GM18520 (cell line): ENCODE measurements at regions not wholly inside any gene's neighbourhood (a gene's known extent, or its start where the extent isn't known, plus 50 kb on each side); places are given as distances from the start of the nearest gene placed in this dataset.
"Not testable (repeated sequence)": the region's sequence is repeated elsewhere in the genome, so short reads cannot be mapped to it uniquely, and the experiment has no call there.

Experiments
- ATAC-seq: cut with Tn5 transposase; IDR thresholded peaks from one replicate; pipeline ENCODE4 v1.9.1; 2021; ENCODE audit not compliant: unreplicated experiment

DNA sequence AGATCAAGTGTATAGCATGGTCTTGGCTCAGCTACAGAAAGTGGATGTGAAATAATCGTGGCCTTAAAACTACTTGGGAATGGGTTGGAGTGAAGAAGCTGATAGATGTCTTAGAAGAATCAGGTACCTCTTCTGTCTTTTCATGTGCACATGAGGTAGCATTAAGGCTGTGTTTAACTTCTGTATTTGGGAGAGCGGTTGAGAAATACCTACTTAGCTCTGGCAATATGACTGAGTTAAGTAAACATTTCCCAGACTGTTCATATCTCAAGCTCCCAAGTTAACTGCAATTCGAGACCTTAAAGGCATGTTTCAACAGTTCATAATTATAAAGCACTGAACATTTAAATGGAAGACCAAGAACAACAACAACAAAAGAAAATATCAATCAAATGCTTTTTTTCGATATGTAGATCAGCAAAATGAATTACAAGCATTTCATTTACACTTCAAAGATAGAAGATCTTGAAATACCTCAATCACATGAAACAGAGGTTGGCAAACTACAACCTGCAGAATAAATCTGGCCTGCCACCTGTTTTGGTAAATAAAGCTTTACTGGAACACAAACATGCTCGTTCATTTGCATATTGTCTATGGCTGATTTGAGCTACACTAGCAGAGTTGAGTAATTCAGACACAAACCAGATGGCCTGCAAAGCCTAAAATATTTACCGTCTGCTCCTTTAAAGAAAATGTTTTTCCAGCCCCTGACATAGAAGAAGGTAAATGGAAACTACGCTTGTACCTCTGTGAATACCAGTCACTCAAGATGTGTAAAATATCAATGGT, 337.1 kb upstream of the GLI3 start:
- no peak for ATAC-seq

DNA sequence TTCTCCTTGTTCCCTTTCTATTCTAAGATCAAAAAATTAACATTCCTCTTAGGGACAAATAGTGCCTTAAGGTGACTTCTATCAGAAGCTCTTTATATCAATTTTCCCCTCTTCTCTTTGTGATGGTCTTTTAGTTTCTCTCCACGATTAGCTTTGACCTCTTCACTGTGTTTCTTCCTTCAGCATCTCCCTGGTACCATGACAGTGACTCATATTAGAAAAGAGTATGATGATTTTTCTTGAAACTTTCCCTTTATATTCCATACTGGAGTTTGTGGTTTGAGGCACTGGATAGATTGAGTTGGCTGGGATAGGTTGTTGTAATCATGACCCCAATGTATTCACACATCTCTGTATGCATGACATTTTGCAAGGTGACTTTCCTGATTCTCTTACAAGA, 335.6 kb upstream of the GLI3 start:
- no peak for ATAC-seq

DNA sequence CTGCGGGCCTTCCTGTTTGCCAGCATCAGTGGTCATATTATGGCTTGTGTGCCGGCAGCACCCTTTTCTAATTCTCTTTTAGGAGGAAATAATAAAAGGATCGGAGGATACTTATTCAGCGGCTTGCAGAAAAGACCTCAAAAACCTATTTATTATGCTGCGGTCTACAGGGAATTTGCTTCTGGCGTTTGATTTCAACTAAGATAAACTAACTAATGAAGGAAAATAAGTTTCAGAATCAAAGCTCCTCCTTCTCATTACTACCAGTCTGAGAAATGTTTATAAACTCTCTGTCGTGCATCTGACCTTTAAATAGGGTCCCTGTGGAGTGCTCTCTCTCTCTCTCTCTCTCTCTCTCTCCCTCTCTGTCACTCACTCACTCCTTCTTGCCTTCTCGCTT, 335.0 kb upstream of the GLI3 start:
- no peak for ATAC-seq

DNA sequence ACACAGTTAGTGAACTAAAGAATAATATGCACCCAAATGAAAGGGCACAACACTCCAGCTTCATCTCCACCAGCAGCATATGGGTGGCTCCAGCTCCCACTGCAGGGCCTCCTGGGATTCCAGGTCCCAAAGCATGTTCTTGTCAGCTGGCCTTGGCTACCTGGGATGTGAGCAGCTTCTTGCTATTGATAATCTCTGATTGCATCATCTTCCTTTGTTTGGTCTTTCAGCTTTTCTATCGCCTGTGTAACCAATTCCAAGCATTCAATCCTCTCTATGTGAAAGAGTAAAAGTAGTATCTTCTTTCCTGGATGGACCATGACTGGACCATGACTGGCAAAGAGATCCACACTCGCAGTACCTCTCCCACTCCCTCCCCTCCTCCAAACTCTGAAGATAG, 333.9 kb upstream of the GLI3 start:
- ATAC-seq: no peak

DNA sequence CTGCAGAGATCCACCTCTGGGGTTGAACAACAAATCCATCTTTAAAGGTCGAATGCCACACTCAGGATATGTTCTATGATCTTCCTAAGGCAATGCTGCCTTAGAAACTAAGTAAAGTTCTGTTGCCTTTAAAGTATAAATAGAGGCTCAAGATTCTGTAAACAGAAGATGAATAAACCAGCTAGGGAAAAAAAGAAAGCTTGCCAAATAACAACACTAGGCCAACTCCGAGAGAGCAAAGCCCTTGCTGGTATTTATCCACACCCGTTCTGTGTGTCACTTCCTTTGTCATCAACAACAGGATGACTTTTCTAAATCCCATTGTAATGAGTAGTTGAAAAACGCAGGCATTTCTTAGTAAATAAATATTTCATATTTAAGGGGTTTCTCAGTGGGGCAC, 330.0 kb upstream of the GLI3 start:
- ATAC-seq: no peak

DNA sequence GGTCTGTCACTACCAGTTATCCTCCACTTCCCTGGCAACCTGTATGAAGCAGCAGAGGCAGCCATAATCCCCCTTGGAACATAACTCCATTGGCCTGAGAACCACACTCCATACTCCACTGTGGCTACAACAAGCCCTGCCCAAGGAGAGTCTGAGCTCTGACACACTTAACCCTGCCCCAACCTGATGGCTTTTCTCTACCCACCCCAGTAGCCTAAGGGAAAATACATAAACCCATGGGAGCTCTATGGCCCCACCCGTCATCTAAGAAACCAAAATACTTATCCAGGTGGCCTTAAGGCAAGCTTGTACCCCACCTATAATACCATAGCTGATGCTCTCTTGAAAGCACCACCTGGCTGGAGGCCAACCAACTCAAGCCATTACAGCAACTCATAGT, 324.8 kb upstream of the GLI3 start:
- ATAC-seq: no peak

DNA sequence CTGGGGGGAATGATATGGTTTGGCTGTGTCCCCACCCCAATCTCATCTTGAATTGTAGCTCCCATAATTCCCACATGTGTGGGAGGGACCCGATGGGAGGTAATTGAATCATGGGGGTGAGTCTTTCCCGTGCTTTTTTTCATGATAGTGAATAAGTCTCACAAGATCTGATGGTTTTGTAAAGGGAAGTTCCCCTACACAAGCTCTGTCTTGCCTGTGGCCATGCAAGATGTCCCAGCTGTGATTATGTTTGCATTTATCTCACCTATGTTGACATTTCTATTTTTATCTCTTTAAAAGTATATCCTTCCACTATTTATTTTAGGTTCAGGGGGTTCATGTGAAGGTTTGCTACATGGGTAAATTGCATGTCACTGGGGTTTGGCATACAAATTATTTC, 323.9 kb upstream of the GLI3 start:
- no peak for ATAC-seq

DNA sequence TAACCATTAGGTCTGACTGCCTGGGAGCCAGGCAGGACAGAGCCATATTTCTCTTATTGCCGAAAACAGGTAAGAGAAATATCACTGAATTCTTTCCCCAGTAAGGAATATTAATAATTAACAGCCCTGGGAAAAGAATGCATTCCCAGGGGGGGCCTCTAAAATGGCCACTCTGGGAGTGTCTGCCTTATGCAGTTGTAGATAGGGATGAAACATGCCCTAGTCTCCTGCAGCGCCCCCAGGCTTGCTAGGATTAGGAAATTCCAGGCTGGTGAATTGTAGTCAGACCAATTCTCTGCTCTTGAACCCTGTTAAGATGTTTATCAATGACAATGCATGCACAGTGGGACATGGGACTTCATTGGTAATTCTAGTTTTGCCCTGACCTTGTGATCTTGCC, 317.9 kb upstream of the GLI3 start:
- not testable (repeated sequence) for ATAC-seq

DNA sequence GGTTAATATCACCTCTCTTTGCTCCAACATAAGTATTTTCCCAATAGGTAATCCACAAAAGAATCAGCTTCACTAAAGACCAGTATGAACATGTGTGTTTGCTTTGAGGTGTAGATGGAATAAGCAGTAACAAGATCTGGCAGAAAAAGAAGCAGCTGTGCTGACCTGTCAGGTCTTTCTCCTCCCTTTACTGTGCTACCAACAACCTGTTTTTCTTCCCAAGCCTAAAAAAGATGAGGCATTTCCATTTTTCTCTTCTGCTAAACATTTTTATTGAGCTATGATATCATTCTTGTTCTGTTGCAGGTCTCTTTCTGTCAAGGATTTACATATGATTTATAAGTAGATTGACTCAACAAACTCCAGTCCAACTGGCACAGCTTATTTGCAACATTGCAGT, 315.2 kb upstream of the GLI3 start:
- no peak for ATAC-seq

DNA sequence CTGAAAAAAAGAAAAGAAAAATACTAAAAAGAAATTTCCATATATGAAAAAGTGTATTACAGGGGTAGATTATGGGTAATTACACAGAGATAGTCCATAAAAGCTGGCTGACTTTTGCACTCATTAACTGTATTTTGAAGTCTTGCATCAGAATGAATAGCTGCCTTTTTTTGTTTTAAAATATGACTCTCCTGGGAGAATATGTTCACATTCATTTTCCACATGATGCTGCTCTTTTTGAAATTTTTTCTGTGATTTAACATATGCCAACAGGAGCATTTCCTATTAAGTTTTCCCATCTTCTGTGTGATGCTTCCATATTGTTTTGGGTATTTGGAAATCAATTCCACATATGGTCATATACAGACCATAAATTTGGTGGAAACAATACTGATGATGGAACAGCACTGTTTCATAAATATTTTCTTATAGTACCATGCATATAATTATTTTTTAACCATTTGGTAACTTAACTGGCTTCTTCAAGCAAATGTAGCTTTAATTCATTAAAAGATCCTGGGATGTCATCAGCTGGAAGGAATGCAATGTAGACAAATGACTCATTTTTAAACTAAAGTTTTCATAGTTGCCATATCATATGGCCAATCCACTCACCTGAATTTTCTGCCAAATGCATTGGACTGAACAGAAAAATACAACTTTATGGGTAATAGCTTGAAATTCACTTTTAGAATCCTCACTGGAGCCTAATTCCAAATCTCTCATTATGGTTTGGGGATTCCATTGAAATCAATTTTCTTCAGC, 313.9 kb upstream of the GLI3 start:
- ATAC-seq: no peak

DNA sequence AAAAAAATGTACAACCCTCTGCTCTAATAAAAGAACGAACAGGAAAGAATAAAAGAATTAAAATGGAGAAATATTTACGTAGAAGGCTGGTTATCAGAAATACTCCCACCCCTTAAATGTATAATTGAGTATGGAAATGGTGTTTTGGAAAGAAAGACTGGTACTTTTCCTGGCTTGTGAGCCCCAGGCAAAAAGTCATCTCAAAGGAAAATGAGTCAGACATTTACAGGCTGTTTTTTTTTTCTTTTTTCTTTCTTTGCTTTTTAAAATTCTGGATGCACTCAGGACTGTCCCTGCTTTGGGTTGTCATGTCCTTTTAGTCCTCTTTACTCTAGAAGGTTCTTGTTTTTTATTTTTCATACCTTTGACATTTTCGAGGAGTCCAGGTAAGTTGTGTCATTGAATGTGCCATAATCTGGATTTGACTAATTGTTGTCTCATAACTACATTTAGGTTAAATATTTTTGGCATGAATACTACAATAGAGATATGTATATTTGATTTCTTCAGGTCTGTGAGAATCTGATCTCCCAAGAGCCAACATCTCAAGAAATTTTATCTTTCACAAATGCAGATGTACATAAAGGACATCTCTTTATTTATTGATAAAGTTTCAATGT, 313.0 kb upstream of the GLI3 start:
- ATAC-seq: no peak

DNA sequence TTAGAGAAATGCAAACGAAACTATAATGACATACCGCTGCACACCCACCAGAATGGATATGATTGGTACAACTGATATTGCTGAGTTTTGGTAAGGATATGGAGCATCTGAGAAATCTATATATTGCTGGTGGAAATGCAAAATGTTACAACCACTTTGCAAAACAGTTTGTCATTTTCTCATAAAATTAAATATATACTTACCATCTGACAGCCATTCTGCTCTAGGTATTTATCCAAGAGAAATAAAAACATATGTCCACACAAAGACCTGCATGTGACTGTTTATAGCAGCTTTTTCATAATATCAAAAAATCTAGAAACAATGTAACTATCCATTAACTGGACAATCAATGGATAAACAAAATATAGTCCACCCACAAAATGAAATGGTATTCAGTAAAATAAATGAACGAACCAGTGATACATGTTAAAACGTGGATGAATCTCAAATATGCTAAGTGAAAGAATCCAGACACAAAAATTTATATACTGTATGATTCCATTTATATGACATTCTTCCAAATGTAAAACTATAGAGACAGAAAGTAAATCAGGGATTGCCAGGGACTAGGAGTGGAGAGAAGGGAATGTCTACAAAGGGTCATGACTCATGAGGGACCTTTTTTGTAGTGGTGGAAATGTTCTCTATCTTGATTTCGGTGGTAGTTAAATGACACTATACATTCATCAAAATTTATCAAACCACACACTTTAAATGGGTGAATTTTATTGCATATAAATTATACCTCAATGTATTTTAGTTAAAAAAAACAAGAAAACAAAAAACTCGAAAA, 312.0 kb upstream of the GLI3 start:
- no peak for ATAC-seq

DNA sequence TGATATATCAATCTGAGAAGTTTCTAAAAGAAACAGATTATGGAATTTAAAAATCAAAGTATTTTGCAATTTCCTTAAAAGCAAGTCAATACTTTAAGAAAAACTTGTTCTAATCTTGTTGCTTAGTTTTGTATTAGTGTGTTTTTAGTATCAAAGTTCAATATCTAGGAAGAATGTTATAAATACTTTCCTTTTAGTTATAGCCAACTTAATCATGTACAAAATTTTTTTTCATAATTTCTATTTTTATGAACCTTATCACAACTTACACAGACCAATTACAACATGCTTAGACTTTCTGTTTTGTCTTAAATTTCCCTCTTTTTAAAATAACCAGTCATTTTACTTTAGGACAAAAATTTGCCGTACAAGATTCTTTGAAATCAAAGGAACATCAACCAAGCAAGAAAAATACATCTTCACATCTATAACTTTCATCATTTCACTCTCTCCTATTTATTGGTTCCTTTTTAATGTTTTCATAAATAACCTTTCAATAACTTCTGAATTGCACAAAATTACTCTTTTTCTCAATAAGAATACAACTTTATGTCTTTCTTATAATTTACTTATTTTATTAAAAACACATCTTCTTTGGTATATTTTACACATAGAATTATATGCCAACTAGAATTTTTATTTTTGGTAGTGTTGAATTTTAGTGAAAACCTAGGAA, 308.2 kb upstream of the GLI3 start:
- ATAC-seq: no peak

DNA sequence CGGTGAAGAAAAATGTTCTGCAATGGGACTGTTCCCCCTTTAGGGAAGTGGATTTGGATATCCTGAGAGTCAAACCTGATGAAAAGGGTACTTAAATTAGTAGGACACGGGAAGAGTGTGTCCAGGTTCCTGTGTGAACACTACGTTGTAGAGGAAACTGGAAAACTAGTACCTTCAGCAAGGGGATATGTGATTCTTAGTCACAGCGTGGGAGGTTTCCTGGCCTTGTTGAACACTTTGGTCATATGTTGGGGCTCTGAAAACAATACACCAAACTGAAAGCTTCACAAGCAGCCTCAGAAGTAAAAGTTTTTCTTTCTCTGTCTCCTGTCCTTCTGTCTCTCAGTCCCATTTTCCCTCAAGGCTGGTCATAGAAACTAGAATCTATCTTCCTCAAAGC, 306.9 kb upstream of the GLI3 start:
- ATAC-seq: no peak

DNA sequence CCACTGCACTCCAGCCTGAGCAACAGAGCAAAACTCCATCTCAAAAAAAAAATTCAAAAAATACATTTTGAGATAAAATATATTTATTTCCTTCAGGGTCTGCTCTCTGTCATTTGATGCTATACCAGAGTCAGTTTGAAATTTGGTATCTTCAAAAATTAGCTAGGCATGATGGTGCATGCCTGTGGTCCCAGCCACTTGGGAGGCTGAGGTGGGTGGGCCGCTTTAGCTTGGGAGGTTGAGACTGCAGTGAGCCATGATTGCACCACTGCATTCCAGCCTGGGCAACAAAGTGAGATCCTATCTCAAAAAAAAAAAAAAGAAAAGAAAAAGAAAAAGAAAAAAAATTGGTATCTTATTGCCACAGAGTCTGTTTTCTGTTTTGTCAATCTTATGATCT, 305.4 kb upstream of the GLI3 start:
- ATAC-seq: not testable (repeated sequence)

DNA sequence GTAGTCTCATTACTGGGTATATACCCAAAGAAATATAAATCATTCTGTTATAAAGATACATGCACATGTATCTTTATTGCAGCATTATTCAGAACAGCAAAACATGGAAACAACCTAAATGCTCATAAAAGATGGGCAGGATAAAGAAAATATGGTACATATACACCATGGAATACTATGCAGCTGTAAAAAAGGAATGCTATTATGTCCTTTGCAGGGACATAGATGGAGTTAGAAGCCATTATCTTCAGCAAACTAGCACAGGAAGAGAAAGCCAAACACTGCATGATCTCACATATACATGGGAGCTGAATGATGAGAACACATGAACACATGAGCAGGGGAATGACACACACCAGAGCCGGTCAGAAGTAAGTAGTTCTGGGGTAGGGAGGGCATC, 297.4 kb upstream of the GLI3 start:
- no peak for ATAC-seq

DNA sequence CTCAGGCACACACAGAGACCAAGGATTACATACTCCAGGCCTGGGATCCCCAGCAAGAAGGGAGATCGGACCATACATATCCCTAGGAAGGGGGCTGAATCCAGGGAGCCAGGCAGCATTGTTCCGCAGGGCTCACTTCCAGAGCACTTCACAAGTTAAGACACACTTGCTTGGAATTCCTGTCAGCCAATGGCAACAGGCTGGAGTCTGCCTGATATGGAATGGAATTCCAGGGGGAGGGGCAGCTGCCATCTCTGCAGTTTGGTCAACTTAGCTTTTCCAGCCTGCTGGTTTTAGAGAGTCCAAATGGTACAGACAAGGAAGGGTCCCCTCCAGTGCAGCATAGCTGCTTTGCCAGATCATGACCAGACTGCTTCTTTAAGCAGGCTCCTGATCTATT, 290.0 kb upstream of the GLI3 start:
- no peak for ATAC-seq

DNA sequence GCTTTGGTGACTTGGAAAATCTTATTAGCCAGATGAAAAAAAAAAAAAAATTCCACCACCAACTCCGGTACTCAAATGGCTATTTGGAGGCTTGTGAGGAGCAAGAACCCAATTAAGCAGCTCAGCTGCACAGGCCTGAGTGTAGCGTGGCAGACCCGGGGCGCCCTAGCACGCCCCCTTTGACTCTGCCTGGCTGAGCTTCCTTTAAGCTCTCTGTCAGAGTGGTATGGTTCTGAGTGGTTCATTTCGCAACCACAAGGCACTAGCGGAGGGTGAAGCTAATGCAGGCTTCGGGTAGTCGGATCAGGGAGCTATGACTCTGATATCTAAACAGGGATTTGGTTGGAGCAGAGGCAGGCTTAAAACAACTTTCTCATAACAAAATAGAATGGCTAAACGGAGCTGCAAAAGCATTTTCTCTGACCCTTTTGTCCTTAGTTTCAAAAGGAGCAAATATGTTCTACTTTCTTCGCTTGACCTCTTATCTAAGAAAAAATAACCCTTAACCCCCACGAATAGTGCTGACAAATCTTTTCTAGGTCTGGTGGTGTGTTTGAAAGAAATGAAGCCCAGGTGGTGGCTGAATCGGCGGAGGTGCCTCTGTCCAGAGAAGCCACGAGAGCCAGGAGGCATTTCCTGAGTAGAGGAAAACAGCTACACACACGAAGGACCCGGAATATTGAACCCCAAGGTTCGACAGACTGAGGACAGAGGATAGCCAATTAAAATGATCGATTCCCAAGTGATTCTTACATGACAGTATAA, 285.4 kb upstream of the GLI3 start:
- ATAC-seq: no peak

DNA sequence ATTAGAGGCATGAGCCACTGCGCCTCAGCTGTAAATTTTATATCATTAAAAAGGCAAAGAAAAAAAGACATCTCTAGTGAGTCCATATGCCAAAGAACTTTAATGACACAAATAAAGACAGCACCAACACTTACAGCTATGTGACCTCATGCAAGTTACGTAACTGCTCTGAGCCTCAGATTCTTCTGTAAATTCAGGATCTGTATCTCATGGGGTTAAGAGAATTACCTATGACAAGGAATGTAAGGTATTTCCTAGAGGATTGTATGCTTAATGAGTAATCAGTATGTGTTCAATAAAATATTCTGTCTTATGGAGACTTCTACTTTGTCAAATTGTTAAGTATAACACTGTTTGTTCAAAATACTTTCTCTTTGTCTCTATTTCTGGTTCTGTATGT, 274.0 kb upstream of the GLI3 start:
- ATAC-seq: no peak

DNA sequence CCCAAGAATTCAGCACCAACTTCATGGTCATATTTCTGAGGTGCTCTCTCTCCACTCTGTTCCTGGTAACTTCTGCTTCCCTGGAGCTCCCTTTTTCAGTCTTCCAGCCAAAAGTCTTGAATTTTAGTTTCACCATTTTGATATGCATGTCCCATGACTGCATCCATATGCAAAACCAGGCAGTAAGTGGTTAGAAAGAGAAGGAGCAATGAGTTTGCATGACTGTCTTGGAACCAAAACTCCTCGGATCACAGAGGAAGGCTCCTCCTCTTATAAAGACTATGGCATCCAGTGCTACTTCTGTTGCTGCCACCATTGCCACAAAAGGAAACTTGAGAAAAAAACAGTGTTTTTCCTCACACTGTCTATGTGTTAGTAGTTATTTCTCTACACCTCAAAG, 269.1 kb upstream of the GLI3 start:
- no peak for ATAC-seq
